Activated naive CD4-positive, alpha-beta T cell treated with Interleukin-2 at 50 U/mL for 16 hours (primary cell): ENCODE measurements at regions not wholly inside any gene's neighbourhood (a gene's known extent, or its start where the extent isn't known, plus 50 kb on each side); places are given as distances from the start of the nearest gene placed in this dataset.
"Not testable (repeated sequence)": the region's sequence is repeated elsewhere in the genome, so short reads cannot be mapped to it uniquely, and the experiment has no call there.

ENCODE experiments used
- DNase-seq: peaks from one replicate; pipeline ENCODE4 v3.0.0-alpha.2; 2020

DNA sequence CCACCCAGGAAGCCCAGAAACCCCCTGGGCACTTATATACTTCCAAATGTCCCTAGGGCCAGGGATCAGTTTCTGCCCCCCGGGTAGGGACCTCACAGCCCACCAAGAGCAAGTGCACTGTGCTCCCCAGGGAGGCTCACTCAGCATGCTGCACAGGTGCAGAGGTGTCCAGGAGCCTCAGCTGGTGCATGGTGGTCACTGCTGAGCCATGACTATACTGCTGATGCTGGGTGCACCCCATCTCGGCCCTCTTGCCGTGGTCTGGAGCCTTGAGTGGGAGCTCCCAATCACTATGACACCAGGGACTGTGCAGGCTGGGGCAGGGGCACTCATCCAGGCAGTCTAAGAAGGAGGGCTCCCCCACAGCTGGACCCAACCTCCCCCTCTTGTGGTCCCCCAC, 617.8 kb upstream of the RAB6C start:
- no peak for DNase-seq

DNA sequence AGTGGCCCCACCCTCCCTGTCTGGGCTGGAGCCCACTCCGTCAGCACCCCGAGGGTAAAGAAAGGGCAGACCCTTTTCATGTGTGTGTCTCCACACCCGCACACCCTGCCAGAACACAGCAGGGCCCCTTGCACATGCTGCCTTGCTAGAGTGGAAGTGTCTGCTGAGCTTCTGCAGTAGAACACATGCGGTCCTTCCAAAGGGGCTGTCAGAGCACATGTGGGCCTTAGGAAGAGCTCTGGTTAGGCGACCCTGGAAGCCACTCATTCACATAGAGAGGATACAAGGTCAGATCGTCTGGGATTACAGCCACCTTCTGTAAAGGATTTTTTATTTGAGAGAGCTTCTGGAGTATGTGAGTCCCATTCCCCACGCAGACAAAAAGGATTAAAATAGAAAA, 613.2 kb upstream of the RAB6C start:
- DNase-seq: no peak

- DNase-seq: no peak
Measured at GRCh38 chr2:129367107-129367506, 612.4 kb upstream of the RAB6C start.

DNA sequence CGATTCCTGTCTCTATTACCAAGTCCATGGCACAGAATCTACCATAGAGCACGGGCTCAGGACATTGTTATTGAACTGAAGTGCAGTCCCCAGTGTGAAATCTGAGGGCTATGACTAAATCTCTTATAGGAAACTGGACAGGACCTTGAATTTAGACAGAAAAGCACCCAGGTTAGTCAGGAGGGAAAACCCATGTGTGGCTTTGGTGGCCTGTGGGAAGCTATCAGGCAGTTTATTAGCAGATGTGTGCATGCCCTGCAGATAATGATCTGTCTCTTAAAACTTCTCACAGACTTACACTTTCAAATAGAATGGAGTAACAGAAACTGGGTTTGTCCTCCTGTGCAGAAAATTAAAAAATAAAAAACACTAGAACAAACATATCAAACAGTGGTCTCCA, 610.0 kb upstream of the RAB6C start:
- no peak for DNase-seq

GRCh38 chr2:129374452-129374851, 605.0 kb upstream of the RAB6C start:
- DNase-seq: no peak

GRCh38 chr2:129375632-129376425, 603.6 kb upstream of the RAB6C start:
- DNase-seq: no peak

- DNase-seq: no peak
Measured at GRCh38 chr2:129376426-129377077, 602.9 kb upstream of the RAB6C start.

DNA sequence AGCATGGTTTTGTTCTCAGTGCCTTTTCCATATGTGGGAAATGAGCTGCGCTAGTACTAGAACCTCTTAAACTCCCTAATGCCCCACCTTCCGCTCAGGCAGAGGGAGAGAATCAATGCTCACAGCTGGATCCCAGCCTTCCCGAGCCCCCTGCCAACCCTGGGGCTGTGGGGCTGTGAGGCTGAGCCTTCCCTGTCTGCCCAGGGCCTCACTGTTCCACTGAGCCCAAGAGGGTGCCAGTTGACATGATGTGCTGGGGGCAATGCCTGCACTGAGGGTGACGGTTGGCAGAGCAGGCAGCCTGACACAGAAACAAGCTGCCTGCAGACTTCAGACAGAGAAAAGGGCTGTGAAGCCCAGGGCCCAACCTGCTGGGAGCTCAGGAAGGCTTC, 602.4 kb upstream of the RAB6C start:
- no peak for DNase-seq

DNA sequence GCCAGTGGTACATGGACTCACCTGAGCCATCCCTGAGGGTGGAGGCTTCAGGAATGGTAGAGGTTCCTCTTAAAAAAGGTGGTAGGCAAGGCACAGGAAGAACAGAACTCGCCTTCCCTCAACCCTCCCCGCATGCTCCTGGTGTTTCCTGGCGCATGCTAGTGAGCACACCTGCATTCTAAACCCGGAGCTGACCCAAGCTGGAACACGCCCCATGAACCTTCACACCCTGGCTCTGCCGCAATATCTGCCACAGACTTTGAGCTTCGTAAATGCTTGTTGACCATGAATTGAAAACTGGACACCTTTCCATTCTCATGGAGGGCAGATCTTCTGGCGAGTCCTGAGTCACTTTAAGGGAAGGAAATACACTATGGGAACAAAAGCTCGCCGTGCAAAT, 601.3 kb upstream of the RAB6C start:
- DNase-seq: no peak

- no peak for DNase-seq
Measured at GRCh38 chr2:129379411-129379810, 600.1 kb upstream of the RAB6C start.

- no peak for DNase-seq
Measured at GRCh38 chr2:129381789-129382188, 597.7 kb upstream of the RAB6C start.

DNA sequence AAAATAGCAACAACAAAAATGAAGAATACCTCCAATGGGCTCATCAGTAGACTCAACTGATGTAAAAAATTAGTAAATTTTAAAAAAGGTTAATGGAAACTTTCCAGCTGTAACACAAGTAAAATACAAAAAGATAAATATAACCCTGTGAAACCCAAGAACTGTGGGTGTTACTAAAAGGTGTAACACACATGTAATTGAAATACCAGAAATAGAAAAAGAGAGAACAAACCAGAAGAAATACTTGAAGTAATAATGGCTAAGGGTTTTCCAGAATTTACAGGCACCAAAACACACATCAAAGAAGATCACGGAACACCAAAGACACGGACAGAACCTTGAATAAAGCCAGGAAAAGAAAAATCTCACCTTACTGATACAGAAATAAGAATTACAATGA, 590.6 kb upstream of the RAB6C start:
- DNase-seq: no peak

- no peak for DNase-seq
Measured at GRCh38 chr2:129393816-129394215, 585.6 kb upstream of the RAB6C start.

DNA sequence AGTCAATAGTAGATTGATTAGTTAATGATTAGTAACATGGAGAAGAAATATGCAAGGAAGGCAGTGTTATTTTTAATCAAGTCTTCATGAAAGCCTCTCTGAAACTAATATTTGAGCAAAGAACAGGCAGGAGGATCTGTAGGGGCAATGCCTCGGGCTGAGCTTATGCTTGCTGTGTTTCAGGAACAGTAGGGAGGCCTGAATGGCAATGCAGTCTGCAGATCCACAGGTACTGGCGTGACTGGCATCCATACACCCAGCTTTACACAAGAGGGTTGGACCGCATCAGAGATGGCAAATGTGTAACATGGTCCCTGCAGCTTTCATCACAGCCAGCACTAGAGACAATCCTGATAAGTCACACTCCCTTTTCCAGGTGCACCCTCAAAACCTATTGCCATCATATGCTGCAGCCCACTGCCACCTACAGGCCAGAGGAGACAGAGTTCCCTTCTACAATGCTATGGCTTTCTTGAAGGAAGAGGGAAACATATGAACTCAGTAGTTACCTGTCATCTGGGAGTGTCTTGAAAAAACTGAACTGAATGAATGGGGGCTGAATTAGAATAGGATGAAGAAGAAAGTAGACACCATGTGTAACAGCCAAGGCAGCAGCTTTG, 582.4 kb upstream of the RAB6C start:
- no peak for DNase-seq

- DNase-seq: no peak
Measured at GRCh38 chr2:129400826-129401225, 578.6 kb upstream of the RAB6C start.

DNA sequence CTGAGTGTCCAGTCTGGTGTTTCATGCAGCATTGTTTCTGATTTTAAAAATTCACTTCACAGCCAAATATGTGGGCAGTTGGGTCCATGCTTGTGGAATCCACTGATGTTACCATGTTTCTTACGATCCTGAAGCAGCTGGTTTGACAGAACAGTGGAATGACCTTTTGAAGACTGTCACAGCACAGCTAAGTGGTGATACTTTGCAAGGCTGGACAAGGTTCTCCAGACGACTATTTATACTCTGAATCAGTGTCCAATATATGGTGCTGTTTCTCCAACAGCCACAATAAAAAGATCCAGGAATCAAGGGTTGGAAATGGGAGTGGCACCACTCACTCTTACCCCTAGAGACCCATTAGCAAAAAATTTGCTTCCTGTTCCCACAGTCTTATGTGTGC, 577.4 kb upstream of the RAB6C start:
- no peak for DNase-seq

DNA sequence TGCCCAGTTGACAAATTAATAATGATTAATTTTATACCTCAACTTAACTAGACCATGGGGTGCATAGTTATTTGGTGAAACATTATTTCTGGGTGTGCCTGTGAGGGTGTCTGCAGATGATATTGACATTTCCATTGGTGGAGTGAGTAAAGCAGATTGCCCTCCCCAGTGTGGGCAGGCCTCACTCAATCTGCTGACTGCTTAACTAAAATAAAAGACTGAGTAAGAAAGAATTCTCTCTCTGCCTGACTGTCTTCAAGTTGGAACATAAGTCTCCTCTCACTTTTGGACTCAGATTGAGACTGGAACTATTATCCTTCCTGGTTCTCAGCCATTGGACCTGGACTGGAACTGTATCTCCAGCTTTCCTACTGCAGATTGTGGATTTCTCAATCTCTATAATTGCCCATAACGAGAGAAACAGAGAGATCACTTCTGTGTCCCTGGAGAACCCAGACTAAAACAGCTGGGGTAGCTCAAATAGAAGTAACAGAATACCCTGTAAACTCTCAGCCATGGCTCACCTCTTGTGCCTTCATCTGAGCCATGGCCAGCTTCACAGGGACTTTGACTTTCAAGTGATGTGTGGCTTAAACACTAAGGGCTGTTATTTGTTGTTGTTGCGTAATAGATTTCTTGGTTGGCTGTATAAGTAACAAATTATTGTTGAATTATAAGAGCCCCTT, 575.3 kb upstream of the RAB6C start:
- no peak for DNase-seq

DNA sequence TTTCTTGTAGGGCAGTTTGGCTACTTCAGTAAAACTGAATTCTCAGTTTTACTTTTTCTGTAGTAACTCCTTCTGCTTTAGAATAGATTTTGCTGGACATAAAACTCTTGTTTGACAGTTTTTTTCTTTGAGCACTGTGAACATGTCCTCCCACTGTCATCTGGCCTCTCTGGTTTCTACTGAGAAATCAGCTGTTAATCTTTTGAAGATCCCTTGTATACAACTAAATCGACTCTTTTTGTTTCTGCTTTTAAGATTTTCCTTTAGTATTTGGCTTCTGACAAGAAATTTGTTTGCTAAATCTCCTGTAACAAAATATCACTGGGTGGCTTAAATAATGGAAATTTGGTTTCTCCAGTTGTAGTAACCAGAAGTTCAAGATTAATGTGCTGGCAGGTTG, 570.9 kb upstream of the RAB6C start:
- no peak for DNase-seq

DNA sequence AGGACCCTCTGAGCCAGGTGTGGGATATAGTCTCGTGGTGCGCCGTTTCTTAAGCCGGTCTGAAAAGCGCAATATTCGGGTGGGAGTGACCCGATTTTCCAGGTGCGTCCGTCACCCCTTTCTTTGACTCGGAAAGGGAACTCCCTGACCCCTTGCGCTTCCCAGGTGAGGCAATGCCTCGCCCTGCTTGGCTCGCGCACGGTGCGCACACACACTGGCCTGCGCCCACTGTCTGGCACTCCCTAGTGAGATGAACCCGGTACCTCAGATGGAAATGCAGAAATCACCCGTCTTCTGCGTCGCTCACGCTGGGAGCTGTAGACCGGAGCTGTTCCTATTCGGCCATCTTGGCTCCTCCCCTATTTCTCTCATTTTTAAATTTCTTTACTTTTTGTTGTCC, 562.4 kb upstream of the RAB6C start:
- DNase-seq: not testable (repeated sequence)

DNA sequence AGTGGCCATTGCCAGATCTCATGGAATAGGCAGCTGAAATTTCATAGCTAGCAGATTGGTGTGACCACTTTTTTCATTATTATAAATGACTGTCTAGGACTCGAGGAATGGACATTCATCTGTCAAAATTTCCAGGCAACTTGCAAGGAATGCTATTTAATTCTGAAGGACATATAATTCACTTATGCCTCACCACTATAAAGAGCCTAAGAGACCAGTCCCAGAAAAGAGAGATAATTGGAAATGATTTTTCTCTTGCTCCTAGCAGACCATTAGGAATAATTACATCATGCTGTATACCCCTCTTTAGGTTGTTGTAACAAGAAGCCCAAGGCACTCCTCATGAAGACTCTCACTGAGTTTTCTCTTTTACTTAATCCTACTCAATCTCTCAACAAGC, 557.4 kb upstream of the RAB6C start:
- no peak for DNase-seq

- DNase-seq: no peak
Measured at GRCh38 chr2:129428086-129428660, 551.3 kb upstream of the RAB6C start.

DNA sequence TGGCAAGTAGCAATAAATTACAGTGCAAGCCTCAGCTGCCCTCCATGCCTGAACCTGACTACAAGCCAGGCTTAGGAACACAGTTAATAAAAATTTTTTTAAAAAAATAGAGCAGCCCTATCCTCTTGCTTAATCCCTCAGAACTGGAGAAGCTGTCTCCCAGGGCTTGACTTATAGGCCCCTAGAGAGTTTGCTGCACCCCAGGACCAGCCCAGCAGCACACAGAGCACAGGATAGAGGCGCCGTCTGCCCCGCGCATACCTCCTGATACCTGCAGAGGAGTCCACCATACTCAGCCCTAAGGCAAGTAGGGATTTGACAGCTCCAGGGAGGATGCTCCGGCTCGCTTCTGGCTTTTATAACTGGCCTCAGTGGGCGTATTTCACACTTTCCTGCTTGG, 548.6 kb upstream of the RAB6C start:
- no peak for DNase-seq

DNA sequence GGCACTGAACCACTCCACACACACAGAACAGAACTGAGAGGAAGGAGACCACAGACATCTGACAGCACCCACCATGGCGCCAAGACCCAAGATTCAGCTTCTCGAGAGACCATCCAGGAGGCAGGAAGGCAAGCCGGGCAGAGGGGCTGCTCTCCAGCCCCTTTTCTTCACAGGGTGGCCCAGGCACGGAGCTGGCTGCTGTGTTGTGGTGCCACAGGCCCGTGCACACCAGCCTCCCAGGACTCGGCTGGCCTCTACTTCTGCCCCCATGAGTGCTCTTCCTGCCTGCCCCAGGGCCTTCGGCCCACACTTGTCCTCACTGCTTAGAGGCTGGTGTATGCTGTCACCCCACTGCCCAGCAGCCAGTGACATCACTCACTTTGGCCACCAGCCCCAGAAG, 547.6 kb upstream of the RAB6C start:
- DNase-seq: no peak
